NCI-H2227 (cell line): ENCODE measurements at regions not wholly inside any gene's neighbourhood (a gene's known extent, or its start where the extent isn't known, plus 50 kb on each side); places are given as distances from the start of the nearest gene placed in this dataset.
"Not testable (repeated sequence)": the region's sequence is repeated elsewhere in the genome, so short reads cannot be mapped to it uniquely, and the experiment has no call there.

Source experiments
- DNase-seq: peaks from one replicate; lab custom pipeline; 2025; ENCODE audit not compliant: unreplicated experiment; lab: John Stamatoyannopoulos, UW

DNA sequence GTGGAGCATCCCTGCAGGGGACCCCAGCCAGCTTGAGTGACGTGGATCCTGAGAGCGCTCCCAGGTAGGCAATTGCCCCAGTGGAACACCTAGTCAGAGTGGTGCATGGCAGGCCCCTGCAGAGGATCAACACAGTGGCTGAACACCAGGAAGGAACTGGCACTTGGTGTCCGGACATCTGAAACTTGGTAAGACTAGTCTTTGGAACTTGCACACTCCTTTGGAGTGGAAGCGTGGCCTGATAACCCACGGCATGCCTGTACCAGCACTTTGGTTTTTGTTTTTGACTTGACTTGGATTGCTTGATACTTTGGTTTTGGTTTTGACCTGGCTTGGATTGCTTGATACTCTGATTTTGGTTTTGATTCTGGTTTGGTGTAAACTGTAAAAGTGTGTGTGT is 69.9 kb upstream of the RAP1B start:
- not testable (repeated sequence) for DNase-seq

DNA sequence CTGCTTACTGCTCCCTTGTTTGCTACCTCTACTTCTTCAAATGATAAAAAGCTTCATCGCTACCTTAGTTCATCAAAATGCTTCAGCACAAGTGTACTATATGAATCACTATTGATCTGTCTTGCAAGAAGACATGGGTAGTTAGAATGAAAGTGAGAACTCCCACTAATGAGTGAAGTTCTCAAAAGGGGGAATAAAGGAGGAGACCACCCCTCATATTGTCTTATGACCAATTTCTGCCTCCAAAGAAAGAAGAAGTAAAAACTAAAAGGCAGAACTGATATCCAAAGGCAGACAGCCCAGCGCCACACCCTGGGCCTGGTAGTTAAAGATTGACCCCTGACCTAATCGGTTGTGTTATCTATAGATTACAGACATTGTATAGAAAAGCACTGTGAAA is 63.4 kb upstream of the RAP1B start:
- DNase-seq = not testable (repeated sequence)

DNA sequence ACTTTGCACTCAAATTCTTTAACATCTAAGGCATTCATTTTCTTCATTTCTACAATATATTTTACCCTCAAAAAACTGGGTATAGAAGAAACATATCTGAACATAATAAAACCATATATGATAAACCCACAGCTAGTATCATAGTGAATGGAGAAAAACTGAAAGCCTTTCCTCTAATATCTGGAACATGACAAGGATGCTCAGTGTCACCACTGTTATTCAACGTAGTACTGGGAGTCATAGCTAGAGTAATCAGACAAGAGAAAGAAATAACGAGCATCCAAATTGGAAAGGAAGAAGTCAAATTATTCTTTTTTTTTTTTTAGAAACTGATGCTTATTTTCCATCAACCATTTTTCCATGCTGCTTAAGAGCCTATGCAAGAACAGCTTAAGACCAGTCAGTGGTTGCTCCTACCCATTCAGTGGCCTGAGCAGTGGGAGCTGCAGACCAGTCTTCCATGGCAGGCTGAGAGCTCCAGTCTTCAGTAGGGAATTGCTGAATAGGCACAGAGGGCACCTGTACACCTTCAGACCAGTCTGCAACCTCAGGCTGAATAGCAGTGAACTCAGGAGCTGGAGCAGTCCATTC is 58.0 kb upstream of the RAP1B start:
- DNase-seq = not testable (repeated sequence)

DNA sequence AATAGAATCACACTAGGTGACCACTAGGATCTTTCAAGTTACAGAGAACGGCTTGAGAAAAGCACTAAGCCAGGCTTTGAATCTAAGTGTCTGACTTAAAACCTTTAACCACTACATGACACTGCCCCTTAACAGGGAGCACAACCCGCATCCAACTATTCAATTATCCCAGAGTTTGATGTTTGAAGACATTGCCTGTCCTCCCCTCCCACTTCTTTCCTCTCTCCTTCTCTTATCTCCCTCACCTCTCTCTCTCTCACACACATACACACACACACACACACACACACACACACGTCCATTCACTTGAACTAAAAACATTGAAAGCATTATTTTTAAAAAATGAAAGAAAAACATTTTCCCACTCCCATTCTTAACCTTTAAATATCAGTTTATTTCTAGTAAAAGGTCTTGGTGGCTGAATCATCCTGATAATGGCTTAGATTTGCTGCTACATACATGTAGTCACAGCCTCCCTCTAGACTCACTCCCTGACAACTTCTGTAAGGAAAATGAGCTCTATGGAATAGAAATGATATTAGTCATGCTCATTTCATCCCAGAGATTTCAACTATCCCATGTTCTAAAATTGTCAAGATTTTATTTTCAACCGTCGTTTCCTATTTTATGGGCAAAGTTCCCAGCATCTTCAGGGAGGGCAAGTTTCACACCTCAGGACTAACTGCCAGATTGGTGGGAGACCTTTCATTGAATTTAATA is 53.5 kb upstream of the RAP1B start:
- no peak for DNase-seq

DNA sequence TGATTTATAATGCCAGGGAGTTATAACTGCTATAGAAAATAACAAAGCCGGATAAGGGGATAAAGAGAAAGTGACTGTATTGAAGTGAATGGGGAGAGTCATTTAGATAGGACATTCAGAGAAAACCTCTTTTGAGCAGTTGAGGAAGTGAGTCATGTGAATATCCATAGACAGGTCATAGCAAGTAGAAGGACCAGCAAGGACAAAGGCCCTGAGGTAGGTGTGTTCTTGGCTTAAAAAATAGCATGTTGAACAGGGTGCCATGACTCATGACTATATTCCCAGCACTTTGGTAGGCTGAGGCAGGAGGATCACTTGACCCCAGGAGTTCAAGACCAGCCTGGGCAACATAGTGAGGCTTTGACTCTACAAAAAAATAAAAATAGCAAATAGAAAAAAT is 51.5 kb upstream of the RAP1B start:
- no peak for DNase-seq

DNA sequence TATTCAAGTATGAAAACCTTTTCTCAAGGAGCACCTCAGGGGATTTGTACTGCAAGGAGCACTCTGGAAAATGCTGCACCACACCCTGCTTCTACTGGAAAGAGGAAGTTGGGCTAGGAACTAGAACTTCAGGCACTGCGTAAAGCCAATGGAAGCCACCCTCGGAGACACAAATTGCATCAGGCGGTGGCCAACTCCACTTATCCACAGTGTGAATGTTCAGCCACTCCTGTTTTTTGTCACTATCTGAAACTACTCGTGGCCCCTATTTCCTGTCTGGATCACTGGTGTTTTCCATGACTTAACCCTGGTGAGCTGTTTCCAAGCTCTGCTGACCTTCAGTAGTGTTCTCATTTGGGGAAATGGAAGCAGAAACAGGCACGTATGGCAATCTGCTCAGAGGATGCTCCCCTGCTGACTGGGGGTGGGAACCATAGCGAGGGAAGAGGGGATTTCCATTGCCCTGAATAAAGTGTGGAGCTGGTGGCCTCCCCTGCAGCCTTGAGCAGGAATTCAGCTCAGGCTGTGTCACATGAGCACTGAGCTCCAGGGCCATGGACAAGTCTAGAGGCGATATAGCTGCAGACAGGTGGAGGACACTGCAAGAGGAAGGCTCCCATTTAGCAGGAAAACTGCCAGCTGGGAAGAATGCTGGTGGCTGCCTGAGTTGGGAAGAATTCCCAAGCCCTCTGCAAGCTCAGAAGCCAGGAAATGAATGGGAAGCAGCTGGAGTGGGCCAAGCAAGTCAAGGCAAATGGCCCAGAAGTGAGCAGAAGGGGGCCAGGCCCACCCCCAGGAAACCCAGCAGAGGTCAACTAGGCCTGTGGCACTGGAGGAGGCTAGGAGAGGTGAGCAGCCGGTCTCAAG is 50.5 kb upstream of the RAP1B start:
- DNase-seq = no peak

DNA sequence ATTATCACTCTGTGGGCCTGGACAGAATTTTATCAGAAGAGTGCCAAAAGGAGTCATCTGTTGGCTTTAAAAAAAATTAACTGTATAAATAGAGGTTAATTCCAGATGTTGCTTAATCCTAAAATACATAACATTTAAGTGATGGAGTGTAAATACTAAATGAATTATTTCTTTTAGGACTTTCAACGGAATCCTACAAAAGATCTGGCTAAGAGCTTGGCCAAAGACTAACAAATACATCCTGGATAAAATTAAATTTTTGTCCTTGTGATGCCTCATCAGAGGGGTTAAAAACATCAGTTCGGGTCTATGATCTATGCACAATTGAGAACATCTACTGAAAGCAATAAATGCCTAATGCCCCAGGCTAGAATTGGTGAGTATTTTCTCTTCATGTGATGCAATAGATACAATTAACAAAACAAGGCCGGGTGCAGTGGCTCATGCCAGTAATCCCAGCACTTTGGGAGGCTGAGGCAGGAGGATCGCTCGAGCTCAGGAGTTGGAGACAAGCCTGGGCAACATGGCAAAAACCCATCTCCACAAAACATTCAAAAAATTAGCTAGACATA is 49.8 kb upstream of the RAP1B start:
- no peak for DNase-seq
